Ishikawa (cell line): ENCODE measurements at regions not wholly inside any gene's neighbourhood (a gene's known extent, or its start where the extent isn't known, plus 50 kb on each side); places are given as distances from the start of the nearest gene placed in this dataset.

ENCODE experiments used
- CEBPB ChIP-seq: IDR thresholded peaks from 2 replicates; pipeline ENCODE4 v1.6.1; 2012
- CREB1 ChIP-seq: IDR thresholded peaks from 2 replicates; pipeline ENCODE4 v1.6.1; 2012; ENCODE audit warnings: low read depth
- FOXM1 ChIP-seq: IDR thresholded peaks from 2 replicates; pipeline ENCODE4 v1.6.1; 2012; ENCODE audit warnings: low read depth, borderline replicate concordance
- NFIC ChIP-seq: IDR thresholded peaks from 2 replicates; pipeline ENCODE4 v1.6.1; 2012
- RAD21 ChIP-seq: IDR thresholded peaks from 2 replicates; pipeline ENCODE4 v1.6.1; 2012; ENCODE audit warnings: low read depth
- REST ChIP-seq: IDR thresholded peaks from 2 replicates; pipeline ENCODE4 v1.6.1; 2012; ENCODE audit warnings: low read depth, mild to moderate bottlenecking
- TAF1 ChIP-seq: IDR thresholded peaks from 2 replicates; pipeline ENCODE4 v1.6.1; 2012; ENCODE audit warnings: low read depth, mild to moderate bottlenecking

GRCh38 chr6:14770040-14770439 lies 475.8 kb upstream of the JARID2 start:
- TF ChIP-seq CREB1 (no peak), TAF1 (no peak), CEBPB (no peak), NFIC (no peak), FOXM1 (no peak), REST (no peak), RAD21 (no peak)
